ENCODE measurements at regions not wholly inside any gene's neighbourhood (a gene's known extent, or its start where the extent isn't known, plus 50 kb on each side); places are given as distances from the start of the nearest gene placed in this dataset.

DNA sequence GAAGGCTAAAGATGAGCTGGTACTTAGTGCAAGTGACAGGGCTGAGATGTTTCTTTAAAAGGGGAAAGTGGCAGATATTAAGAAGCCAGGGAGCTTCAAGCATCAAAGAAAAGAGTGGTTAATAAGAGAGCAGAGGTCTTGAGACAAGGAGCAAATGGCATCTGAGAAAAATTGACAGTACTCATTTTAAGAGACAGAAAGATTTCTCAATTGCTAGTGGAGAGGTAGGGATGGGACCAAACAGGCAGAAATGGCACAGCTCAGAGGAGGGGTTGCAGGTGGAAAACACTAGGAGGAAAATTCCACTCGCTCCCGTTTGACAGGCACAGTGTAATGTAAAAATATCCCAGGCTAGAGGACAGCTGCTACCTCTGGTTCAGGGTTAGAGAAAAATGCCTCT, 593.4 kb upstream of the LRATD1 start (continued):
- TF ChIP-seq, protein P1, sequence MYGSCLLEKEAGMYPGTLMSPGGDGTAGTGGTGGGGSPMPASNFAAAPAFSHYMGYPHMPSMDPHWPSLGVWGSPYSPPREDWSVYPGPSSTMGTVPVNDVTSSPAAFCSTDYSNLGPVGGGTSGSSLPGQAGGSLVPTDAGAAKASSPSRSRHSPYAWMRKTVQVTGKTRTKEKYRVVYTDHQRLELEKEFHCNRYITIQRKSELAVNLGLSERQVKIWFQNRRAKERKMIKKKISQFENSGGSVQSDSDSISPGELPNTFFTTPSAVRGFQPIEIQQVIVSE (CRISPR knock-in tag; IDR thresholded peaks at IDR 0.05; ENCODE audit: borderline replicate concordance): no peak
- no peak for TF ChIP-seq ESRRA (CRISPR knock-in tag; IDR thresholded peaks at IDR 0.05; ENCODE audit: borderline replicate concordance)
- no peak for TF ChIP-seq MXD4 (CRISPR knock-in tag; IDR thresholded peaks at IDR 0.05; ENCODE audit: borderline replicate concordance)
- no peak for TF ChIP-seq ZNF121 (CRISPR knock-in tag; IDR thresholded peaks at IDR 0.05)
- TF ChIP-seq, protein P2, sequence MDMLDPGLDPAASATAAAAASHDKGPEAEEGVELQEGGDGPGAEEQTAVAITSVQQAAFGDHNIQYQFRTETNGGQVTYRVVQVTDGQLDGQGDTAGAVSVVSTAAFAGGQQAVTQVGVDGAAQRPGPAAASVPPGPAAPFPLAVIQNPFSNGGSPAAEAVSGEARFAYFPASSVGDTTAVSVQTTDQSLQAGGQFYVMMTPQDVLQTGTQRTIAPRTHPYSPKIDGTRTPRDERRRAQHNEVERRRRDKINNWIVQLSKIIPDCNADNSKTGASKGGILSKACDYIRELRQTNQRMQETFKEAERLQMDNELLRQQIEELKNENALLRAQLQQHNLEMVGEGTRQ (CRISPR knock-in tag; IDR thresholded peaks at IDR 0.05): no peak
- TF ChIP-seq, protein P3, sequence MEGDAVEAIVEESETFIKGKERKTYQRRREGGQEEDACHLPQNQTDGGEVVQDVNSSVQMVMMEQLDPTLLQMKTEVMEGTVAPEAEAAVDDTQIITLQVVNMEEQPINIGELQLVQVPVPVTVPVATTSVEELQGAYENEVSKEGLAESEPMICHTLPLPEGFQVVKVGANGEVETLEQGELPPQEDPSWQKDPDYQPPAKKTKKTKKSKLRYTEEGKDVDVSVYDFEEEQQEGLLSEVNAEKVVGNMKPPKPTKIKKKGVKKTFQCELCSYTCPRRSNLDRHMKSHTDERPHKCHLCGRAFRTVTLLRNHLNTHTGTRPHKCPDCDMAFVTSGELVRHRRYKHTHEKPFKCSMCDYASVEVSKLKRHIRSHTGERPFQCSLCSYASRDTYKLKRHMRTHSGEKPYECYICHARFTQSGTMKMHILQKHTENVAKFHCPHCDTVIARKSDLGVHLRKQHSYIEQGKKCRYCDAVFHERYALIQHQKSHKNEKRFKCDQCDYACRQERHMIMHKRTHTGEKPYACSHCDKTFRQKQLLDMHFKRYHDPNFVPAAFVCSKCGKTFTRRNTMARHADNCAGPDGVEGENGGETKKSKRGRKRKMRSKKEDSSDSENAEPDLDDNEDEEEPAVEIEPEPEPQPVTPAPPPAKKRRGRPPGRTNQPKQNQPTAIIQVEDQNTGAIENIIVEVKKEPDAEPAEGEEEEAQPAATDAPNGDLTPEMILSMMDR (IDR thresholded peaks at IDR 0.05): no peak

DNA sequence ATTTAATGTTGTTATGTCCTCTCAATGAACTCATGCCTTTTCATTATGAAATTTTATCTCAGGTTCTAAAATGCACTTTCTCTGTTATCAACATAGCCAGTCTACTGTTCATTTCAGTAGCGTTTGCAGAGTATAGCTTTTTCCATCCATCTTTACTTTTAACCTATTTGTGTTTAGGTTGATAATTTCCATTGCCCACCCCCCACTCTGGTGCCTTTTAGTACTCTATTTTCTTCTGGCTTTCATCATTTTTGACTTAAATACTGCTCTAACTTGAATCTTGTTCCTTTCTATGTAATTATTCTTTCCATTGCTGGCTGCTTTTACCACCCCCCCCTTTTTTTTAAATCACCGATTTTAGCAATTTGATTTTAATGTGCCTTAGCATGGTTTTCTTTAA, 585.0 kb upstream of the LRATD1 start:
- CTCF ChIA-PET: no interaction called here
- no peak for ATAC-seq
- no peaks in the 10 kb centered on the region for H3K36me3 Mint-ChIP-seq
- TF ChIP-seq, protein P2 (CRISPR knock-in tag; IDR thresholded peaks at IDR 0.05): no peak
- TF ChIP-seq, protein P4, sequence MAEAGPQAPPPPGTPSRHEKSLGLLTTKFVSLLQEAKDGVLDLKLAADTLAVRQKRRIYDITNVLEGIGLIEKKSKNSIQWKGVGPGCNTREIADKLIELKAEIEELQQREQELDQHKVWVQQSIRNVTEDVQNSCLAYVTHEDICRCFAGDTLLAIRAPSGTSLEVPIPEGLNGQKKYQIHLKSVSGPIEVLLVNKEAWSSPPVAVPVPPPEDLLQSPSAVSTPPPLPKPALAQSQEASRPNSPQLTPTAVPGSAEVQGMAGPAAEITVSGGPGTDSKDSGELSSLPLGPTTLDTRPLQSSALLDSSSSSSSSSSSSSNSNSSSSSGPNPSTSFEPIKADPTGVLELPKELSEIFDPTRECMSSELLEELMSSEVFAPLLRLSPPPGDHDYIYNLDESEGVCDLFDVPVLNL (CRISPR knock-in tag; IDR thresholded peaks at IDR 0.05; ENCODE audit: borderline replicate concordance, low read depth): no peak
- TF ChIP-seq ELF4 (CRISPR knock-in tag; IDR thresholded peaks at IDR 0.05; ENCODE audit: low read depth) (no peak), ZNF219 (CRISPR knock-in tag; IDR thresholded peaks at IDR 0.05; ENCODE audit: borderline replicate concordance) (no peak)
- no peaks in the 10 kb centered on the region for H3K27me3 Mint-ChIP-seq (ENCODE audit: low read depth)
- POLR2A ChIA-PET: no interaction called here
- H3K9me3 Mint-ChIP-seq: no peaks in the 10 kb centered on the region
- DNase-seq (ENCODE audit: low spot score): no peak
- H3K4me1 Mint-ChIP-seq: no peaks in the 10 kb centered on the region
- H3K27ac Mint-ChIP-seq: no peak overlapping the region
- H3K4me3 Mint-ChIP-seq: no peak overlapping the region

DNA sequence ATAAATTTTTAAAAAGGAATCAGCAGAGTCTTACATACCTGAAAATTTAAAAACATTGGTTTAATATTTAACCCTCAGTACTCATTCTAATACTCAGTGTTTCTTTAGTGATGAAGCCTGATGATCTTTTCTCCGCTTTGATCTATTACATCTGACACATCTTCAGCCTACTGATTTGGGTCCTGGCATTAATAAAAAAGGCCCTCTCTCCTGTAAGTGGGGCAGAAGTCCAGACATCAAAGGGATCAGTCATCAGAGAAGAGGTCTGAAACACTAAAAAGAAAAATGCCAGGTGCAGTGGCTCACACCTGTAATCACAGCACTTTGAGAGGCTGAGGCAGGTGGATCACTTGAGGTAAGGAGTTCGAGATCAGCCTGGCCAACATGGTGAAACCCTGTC, 581.1 kb upstream of the LRATD1 start:
- DNase-seq (ENCODE audit: low spot score) (no peak), ATAC-seq (no peak)
- ChIA-PET CTCF (no interaction called here), POLR2A (no interaction called here)
- no peaks in the 10 kb centered on the region for H3K36me3 Mint-ChIP-seq
- TF ChIP-seq EMX1 (CRISPR knock-in tag; IDR thresholded peaks at IDR 0.05) (no peak), TP53 (CRISPR knock-in tag; IDR thresholded peaks at IDR 0.05) (no peak), OVOL2 (CRISPR knock-in tag; IDR thresholded peaks at IDR 0.05; ENCODE audit: borderline replicate concordance) (no peak), FOXP1 (CRISPR knock-in tag; IDR thresholded peaks at IDR 0.05; ENCODE audit: borderline replicate concordance) (no peak)
- TF ChIP-seq, protein P5, sequence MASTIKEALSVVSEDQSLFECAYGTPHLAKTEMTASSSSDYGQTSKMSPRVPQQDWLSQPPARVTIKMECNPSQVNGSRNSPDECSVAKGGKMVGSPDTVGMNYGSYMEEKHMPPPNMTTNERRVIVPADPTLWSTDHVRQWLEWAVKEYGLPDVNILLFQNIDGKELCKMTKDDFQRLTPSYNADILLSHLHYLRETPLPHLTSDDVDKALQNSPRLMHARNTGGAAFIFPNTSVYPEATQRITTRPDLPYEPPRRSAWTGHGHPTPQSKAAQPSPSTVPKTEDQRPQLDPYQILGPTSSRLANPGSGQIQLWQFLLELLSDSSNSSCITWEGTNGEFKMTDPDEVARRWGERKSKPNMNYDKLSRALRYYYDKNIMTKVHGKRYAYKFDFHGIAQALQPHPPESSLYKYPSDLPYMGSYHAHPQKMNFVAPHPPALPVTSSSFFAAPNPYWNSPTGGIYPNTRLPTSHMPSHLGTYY (CRISPR knock-in tag; IDR thresholded peaks at IDR 0.05): no peak
- TF ChIP-seq, protein P6, sequence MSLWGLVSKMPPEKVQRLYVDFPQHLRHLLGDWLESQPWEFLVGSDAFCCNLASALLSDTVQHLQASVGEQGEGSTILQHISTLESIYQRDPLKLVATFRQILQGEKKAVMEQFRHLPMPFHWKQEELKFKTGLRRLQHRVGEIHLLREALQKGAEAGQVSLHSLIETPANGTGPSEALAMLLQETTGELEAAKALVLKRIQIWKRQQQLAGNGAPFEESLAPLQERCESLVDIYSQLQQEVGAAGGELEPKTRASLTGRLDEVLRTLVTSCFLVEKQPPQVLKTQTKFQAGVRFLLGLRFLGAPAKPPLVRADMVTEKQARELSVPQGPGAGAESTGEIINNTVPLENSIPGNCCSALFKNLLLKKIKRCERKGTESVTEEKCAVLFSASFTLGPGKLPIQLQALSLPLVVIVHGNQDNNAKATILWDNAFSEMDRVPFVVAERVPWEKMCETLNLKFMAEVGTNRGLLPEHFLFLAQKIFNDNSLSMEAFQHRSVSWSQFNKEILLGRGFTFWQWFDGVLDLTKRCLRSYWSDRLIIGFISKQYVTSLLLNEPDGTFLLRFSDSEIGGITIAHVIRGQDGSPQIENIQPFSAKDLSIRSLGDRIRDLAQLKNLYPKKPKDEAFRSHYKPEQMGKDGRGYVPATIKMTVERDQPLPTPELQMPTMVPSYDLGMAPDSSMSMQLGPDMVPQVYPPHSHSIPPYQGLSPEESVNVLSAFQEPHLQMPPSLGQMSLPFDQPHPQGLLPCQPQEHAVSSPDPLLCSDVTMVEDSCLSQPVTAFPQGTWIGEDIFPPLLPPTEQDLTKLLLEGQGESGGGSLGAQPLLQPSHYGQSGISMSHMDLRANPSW (CRISPR knock-in tag; conservative IDR thresholded peaks at IDR 0.05; ENCODE audit: low read depth): no peak
- TF ChIP-seq, protein P7, sequence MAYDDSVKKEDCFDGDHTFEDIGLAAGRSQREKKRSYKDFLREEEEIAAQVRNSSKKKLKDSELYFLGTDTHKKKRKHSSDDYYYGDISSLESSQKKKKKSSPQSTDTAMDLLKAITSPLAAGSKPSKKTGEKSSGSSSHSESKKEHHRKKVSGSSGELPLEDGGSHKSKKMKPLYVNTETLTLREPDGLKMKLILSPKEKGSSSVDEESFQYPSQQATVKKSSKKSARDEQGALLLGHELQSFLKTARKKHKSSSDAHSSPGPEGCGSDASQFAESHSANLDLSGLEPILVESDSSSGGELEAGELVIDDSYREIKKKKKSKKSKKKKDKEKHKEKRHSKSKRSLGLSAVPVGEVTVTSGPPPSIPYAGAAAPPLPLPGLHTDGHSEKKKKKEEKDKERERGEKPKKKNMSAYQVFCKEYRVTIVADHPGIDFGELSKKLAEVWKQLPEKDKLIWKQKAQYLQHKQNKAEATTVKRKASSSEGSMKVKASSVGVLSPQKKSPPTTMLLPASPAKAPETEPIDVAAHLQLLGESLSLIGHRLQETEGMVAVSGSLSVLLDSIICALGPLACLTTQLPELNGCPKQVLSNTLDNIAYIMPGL (CRISPR knock-in tag; IDR thresholded peaks at IDR 0.05): no peak
- no peaks in the 10 kb centered on the region for H3K9me3 Mint-ChIP-seq
- H3K4me1 Mint-ChIP-seq: no peaks in the 10 kb centered on the region
- H3K4me3 Mint-ChIP-seq: no peak overlapping the region
- H3K27me3 Mint-ChIP-seq (ENCODE audit: low read depth): no peaks in the 10 kb centered on the region
- H3K27ac Mint-ChIP-seq: no peak overlapping the region

All from WTC11 (cell line).